ENCODE measurements at regions not wholly inside any gene's neighbourhood (a gene's known extent, or its start where the extent isn't known, plus 50 kb on each side); places are given as distances from the start of the nearest gene placed in this dataset.

GRCh38 chr6:81145506-81145905 is 607.0 kb downstream of the TENT5A start:
- no peak overlapping the region for H3K27ac ChIP-seq (ENCODE audit: low read depth, low read length, poor library complexity, severe bottlenecking)
- H3K36me3 ChIP-seq (ENCODE audit: insufficient read depth, low read length, poor library complexity, severe bottlenecking), result no peaks in the 10 kb centered on the region
- H3K27me3 ChIP-seq (replicated peaks; ENCODE audit: insufficient read depth, low read depth, low read length, poor library complexity), result no peaks in the 10 kb centered on the region
- intact Hi-C loops (cut with micrococcal nuclease; ENCODE audit: unreplicated experiment), result no loop called here
- no peak for DNase-seq (ENCODE audit: low spot score)
- H3K4me1 ChIP-seq (ENCODE audit: insufficient read depth, low read length, poor library complexity, severe bottlenecking), result no peaks in the 10 kb centered on the region
- TF ChIP-seq CTCF (conservative IDR thresholded peaks at IDR 0.05; ENCODE audit: low read depth, low read length) (no peak), EZH2 (IDR thresholded peaks at IDR 0.05; ENCODE audit: borderline replicate concordance, low read depth, low read length, poor library complexity, severe bottlenecking) (no peak)
- ChIA-PET CTCF (no interaction called here), POLR2A (ENCODE audit: low non-redundant PET) (no interaction called here)
- no peak overlapping the region for H3K4me3 ChIP-seq (ENCODE audit: low read depth, low read length, poor library complexity, severe bottlenecking)
- BruUV-seq (replicated peaks), result no TSS peak
- peaks cover 6% of the 10 kb centered on the region for H3K9me3 ChIP-seq (ENCODE audit: low read depth, low read length, poor library complexity, severe bottlenecking)

DNA sequence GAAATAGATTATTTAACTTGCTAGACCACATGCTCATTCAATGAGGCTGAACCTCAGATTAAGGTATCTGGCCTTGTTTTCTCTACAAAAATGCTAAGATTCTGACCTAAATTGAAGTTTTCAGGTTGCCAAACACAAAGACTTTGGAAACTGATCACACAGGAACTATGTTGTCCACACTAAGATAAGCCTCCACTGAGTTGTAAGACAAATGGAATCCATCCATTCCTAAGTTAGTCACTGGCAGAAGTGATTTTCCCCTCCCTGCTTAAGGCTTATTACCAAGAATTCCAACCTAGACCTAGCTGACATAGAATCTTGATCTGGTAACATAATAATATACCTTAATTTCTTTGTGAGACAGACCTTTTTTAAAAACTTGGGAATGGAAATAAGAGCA is 608.1 kb downstream of the TENT5A start:
- Histone ChIP-seq H3K36me3 (ENCODE audit: insufficient read depth, low read length, poor library complexity, severe bottlenecking) (no peaks in the 10 kb centered on the region), H3K9me3 (ENCODE audit: low read depth, low read length, poor library complexity, severe bottlenecking) (peaks cover 6% of the 10 kb centered on the region), H3K4me3 (ENCODE audit: low read depth, low read length, poor library complexity, severe bottlenecking) (no peak overlapping the region), H3K27me3 (replicated peaks; ENCODE audit: insufficient read depth, low read depth, low read length, poor library complexity) (no peaks in the 10 kb centered on the region), H3K27ac (ENCODE audit: low read depth, low read length, poor library complexity, severe bottlenecking) (no peak overlapping the region), H3K4me1 (ENCODE audit: insufficient read depth, low read length, poor library complexity, severe bottlenecking) (no peaks in the 10 kb centered on the region)
- intact Hi-C loops (cut with micrococcal nuclease; ENCODE audit: unreplicated experiment), result no loop called here
- ChIA-PET CTCF (no interaction called here), POLR2A (ENCODE audit: low non-redundant PET) (no interaction called here)
- no peak for DNase-seq (ENCODE audit: low spot score)
- TF ChIP-seq EZH2 (IDR thresholded peaks at IDR 0.05; ENCODE audit: borderline replicate concordance, low read depth, low read length, poor library complexity, severe bottlenecking) (no peak), CTCF (conservative IDR thresholded peaks at IDR 0.05; ENCODE audit: low read depth, low read length) (no peak)
- no TSS peak for BruUV-seq (replicated peaks)

GRCh38 chr6:81138236-81138635 is 614.2 kb downstream of the TENT5A start:
- Histone ChIP-seq H3K9me3 (ENCODE audit: low read depth, low read length, poor library complexity, severe bottlenecking) (peaks cover 6% of the 10 kb centered on the region), H3K27ac (ENCODE audit: low read depth, low read length, poor library complexity, severe bottlenecking) (no peak overlapping the region), H3K4me1 (ENCODE audit: insufficient read depth, low read length, poor library complexity, severe bottlenecking) (no peaks in the 10 kb centered on the region), H3K4me3 (ENCODE audit: low read depth, low read length, poor library complexity, severe bottlenecking) (no peak overlapping the region), H3K27me3 (replicated peaks; ENCODE audit: insufficient read depth, low read depth, low read length, poor library complexity) (no peaks in the 10 kb centered on the region), H3K36me3 (ENCODE audit: insufficient read depth, low read length, poor library complexity, severe bottlenecking) (no peaks in the 10 kb centered on the region)
- TF ChIP-seq EZH2 (IDR thresholded peaks at IDR 0.05; ENCODE audit: borderline replicate concordance, low read depth, low read length, poor library complexity, severe bottlenecking) (no peak), CTCF (conservative IDR thresholded peaks at IDR 0.05; ENCODE audit: low read depth, low read length) (no peak)
- DNase-seq (ENCODE audit: low spot score), result peak; percentile 10
- ChIA-PET CTCF (no interaction called here), POLR2A (ENCODE audit: low non-redundant PET) (no interaction called here)
- intact Hi-C loops (cut with micrococcal nuclease; ENCODE audit: unreplicated experiment), result no loop called here
- BruUV-seq (replicated peaks), result no TSS peak
